Posterior cingulate gyrus (tissue), 11 donors: ENCODE measurements at regions not wholly inside any gene's neighbourhood (a gene's known extent, or its start where the extent isn't known, plus 50 kb on each side); places are given as distances from the start of the nearest gene placed in this dataset.

Source experiments
- DNase-seq, 10 donors: peaks; one replicate each; pipeline versions ENCODE4 v3.0.0 to v3.0.0-alpha.2; 2020 to 2021; ENCODE audit warnings: mixed read lengths in 3 of 10
- intact Hi-C: fragments of 100-400 bp; cut with DNase I; formaldehyde crosslinking; loops from one replicate; pipeline ENCODE4 v1.15.1; 2023

DNA sequence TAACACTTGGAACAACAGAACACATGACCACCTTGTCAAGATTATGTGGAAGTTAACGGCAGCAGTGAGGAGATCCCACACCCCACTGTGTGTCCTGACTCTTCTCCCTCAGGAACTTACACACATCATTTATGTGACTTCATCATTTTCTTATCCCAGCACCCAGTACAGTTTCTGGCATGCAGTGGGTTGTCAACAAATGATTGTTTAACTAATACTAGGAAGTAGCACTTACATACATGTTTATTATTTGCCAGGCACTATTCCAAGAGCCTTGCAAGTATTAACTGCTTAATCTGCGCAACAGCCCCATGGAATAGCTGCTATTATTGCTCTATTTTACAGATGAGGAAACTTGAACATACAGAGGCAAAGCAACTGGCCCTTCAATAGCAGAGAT is 391.5 kb downstream of the TXNL1 start:
- intact Hi-C loops = no loop called here
- DNase-seq = no peak

DNA sequence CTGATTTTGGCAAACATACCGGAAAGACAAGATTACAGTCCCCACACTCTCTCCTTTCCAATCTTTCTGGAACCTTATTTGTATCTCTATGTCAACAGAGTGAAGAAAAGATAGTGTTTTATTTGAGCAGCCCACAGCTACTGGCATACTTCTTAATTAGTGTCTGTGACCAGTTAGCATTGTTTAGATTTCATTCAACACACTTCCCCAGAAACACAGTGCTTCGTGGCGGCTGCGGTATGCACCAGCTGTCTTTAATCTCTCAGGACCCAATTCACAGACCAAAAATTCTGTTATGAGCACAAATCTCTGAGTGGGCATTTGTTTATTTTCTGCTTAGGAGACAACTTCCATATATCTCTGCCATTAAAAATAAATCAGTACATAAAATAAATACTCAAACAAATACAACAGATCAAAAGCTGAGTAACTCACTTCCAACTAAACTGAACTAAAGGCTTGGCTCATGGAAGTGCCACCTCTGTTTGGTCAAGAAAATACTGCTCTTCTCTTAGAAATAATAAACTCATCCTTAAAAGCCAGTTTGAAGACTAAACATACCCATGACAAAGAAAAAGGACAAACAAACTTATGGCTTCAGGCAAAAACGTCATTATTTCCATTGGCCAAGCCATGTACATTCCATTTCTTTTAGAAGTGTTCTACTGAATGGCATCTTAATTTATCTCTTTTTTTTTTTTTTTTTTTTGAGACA is 392.4 kb downstream of the TXNL1 start:
- no peak for DNase-seq
- intact Hi-C loops = no loop called here

DNA sequence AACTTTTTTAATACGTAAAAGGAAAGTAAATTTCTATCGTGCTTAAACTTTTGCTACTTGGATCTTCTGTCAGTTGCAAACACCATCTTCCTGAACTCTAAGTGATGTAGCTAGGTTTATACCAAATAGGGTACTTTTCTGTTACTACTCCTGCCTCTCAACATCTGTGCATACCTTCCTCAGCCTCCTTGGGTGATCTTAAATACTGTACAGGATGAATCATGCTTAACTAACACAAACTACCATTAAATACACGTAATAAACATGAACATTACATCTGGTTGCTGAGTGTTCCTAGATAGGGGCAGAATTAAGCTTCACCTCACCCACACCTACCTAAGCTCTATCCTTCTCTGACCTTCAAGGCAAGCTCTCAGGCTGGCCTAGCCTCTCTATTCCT is 398.0 kb downstream of the TXNL1 start:
- intact Hi-C loops = no loop called here
- DNase-seq = no peak

DNA sequence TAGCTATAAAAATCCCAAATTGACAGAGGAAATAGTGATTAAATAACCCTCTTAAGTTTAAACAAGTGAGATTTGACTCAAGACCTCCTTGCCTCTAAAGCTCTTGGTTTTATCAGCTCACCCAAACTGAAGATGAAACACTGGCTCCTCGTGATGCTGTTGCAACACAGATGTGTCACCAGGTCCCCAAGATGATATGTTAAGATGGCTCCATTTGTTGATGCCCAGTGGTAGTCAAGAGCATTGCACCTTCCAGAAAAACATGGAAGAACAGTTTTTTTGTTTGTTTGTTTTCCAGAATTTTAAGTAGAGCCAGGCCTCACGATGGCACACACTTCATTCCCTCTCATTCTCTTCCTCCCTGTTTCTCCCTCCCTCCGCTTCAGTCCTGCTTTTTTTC is 399.8 kb downstream of the TXNL1 start:
- intact Hi-C loops = no loop called here
- DNase-seq = no peak

DNA sequence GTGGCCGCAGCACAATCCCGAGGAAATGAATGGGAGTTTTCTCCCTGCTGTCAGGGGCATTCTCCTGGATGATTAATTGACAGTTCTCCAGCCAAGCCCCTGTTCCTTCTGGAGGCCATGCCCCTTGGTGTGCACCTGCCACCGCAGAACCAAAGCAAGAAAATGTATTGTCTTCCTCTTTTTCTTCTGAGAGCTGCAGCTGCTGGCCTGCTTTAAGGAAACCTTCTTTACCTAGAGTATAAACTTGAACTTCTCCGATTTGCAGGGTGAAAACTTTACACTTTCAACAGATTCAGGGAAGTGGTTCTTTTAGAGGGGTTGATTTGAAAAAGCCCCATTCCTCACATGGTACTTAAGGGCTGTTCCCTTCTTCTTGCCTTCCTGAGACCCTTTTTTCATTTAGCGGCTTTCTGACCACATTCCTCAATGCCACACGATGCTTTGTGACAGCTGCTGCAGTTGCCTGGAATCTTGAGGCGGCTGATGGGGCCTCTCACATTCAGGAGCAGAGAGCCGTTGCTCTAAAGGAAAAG is 402.8 kb downstream of the TXNL1 start:
- no peak for DNase-seq
- intact Hi-C loops = no loop called here

DNA sequence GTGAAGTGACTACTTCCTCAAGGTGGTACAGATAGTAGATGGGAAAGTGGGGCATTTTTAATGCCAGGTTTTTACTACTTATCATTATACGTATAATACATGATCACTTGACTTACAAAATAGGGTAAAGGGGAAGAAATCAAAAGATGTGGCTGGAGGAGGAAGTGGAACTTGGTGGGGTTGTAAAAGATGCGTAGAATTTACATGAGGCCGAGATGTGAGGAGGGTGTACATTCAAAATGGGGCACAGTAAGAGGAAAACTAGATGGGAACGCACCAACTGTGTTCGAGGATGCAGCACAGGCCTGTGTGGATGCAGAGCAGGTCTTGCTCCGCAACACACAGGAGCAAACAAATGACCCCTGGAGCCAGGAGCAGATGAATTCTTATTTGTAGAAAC is 403.3 kb downstream of the TXNL1 start:
- DNase-seq = no peak
- intact Hi-C loops = no loop called here

DNA sequence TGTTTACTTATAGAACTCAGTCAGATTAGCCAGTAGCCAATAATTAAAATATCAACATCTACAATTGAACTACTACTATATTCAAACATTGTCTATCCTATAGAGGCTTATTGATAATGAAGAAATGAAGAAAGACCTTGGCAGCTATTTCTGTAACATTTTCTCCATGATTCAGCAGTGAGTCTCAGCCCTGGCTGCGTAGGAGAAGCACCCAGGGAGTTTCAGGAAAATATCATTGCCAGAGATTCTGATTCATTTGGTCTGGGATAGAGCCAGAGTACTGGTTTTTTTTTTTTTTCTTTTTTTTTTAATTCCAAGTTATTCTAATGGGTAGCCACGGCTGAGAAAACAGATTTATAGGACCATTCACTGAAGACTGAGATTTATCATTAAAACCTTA is 404.8 kb downstream of the TXNL1 start:
- DNase-seq = peak in 1 of 10 donors; percentile 17
- intact Hi-C loops = no loop called here

DNA sequence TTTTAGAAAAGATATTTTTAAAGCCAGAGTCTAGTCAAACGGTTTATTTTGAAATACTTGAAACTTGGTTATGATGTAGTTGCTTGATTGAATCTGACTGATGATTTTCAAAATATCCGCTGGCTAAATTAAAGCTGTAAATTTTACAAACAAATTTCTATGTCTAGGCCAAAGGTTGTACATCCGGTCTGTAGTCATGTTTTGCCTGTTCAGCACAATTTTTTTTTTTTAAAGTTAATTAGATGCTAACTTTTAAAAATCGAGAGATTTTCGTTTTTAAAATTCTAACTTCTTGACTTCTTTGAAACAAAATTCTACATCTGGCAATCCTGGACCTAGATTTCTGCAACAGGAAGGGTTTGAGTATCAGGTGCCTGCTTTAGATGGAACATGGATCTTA is 412.4 kb downstream of the TXNL1 start:
- DNase-seq = no peak
- intact Hi-C loops = no loop called here

DNA sequence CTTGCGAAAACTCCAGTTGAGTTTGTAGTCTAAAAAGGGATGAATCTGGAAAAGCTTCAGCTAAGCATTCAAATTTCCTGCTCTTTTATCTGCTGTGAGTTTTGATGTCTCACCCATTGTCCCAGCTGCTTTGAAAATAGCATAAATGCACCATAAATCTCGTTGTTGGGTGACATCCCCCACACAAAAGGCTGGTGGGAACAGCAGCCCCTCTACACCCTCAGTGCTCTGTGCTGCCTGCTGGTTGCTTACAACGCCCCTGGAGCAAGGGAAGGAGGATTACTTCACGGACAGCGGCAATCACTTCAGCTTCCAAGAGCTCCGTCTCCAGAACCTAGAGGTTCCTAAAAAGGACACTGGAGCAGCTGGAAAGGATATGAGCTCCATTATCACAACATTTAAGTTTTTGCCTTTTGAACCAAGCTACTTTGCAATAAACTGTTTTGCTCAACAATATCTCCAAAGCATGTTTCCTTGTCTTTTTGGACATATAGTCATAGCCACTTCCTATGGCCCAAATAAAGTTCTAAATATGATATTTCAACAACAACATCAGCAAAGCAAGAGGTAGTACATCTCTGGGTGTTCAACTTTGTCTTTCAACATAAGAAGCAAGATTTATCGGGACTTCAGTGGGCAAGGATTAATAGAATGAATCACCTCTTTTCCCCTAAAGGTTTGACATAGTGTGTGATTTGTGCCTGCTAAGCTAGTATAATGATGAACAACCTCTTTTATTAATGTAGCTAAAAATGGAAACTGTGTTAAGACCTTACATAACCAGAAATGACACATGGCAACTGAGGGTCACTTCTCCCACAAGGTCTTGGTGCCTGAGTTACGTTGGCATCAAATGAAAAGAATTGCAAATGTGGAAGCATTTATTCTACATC is 413.5 kb downstream of the TXNL1 start:
- DNase-seq = no peak
- intact Hi-C loops = no loop called here

DNA sequence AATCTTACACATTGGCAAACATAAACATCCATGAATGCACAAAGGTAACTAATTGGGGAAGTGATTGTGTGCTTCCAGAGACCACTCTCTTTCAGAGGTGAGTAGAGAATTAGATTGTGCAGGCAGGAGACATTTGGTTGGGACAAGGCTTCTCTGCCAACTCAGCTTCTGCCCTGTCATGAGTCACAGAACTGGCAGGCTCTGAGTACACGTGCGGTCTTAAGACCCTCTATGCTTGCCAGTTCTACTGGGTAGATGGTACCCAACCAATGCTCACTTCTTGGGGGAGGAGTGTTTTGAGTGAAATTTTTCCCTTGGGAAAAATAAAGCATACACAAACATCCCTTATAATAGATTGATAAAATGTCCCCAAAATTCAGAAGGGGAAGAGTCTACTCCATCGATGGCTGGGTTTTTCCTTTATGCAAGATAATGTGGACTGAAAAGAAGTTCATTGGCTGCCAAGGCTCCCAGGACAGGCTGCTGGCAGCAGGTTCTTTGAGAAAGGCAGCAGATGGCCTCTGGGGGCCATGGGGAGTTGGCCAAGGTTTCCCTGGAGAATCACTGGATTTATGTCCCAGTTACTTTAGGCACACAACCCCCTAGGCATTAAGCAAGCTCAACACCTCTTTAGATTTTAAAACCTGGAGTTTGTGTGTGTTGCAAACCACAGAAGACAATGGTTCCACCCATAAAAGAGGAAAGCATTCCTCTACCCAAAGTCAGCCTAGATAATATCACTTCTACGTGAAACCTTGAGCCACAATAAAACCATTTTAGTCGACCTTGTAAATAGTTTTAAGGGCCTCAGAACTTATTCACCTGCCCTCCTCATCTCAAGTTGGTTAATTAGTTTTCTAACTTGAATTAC is 417.0 kb downstream of the TXNL1 start:
- intact Hi-C loops = no loop called here
- DNase-seq = peak in 2 of 10 donors; percentile 23 to 71

DNA sequence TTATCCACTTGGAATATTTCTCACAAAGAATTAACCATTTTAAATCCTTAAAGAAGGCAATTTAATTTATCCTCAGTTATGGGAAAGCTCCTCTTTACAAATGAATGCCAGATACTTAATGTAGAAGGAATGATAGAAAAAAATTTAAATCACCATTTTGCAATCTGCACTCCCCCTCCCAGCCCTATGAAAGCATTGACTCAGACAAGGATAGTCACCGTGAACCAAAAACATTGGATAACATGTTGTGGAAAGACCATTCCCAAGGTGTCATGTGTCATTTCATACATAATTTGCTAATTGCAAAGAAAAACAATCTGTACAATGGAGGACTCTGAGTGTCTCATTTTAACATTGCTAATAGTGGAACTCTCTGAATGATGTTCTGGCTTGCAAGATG is 421.0 kb downstream of the TXNL1 start:
- intact Hi-C loops = no loop called here
- no peak for DNase-seq

DNA sequence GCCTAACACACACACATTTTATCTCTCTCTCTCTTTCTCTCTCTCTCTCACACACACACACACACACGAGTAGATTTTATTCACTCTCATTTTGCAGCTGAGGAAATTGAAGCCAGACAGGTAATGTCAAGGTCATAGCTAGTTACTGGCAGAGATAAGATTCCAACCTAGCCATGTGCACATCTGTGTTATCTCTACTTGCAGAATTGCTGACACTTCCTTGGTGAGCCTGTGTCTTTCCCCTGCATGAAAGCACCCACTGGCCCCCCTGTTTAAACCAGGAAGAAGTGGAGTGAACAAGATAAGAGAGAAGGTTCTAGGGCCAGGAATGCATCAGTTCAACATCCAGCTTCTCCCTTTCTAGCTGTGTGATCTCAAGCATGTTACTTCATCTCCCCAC is 423.7 kb downstream of the TXNL1 start:
- intact Hi-C loops = no loop called here
- DNase-seq = no peak

DNA sequence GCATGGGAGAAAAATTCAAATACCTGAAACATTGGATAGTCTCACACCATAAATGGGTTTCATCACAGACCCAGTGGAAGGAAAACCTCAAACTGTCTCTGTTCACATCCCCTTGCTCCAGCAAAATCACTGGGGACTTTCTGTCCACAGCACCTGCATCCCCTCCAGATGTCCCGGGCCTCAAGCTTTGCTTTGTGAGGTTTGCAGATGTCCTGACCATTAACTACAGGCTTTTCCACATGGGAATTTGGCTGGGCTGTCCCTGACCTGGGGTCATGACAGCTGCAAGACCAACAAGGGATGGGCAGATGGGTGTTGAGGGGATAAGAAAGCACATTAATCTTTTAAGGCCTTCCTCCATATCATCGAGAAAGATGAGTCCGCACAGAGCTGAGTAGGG is 427.9 kb downstream of the TXNL1 start:
- intact Hi-C loops = no loop called here
- DNase-seq = no peak

DNA sequence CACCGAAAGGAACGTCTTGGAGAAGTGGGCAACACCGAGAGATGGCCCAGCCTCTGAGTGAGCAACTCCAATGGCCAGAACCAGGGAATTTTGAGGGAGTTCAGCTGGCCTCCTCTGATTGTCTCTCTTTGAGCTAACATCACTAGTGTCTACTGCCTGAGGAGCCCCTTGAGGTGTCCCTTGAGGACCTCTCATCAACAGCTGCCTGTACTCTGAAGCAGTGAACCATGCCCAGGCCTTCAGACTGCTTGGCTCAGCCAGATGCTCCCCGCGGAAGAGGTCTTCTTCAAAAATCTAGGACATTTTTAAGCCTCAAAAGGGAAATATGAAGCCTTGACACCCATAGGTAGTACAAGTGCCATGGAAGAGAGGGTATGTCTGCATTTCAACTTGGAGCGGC is 430.4 kb downstream of the TXNL1 start:
- intact Hi-C loops = no loop called here
- DNase-seq = no peak

DNA sequence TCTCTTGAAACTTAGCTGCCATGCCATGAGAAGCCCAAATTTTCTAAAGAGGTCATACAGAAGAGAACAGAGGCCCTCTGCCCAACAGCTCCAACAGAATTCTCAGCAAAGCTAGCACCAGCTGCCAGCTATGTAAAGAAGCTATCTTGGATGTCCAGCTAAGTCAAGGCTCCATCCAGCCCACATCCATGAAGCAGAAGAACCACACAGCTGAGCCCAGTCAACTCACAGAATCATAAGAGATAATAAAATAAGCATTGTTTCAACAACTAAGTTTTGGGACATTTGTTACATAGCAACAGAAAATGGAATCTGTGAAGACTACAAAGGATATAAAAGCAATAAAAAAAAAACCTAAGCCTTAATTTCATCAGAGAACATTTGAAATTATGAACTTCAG is 434.3 kb downstream of the TXNL1 start:
- intact Hi-C loops = no loop called here
- DNase-seq = no peak

DNA sequence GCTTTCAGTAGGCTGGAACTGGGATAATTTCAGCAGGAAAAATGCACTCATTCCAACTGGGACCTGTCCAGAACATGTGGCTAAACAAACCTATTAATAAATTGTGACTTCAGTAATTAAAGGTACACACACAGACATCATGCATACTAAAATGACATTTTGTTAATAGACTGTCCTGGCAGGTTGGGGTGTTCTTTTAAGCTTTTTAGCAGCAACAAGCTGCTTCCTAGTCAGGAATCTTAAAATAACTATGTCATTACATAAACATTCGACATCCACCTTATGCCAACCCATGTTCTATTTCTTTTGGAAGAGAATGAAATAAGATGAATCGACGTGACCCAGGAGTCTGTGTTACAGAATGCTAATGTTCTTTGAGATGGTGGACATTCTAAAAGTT is 435.7 kb downstream of the TXNL1 start:
- intact Hi-C loops = no loop called here

DNA sequence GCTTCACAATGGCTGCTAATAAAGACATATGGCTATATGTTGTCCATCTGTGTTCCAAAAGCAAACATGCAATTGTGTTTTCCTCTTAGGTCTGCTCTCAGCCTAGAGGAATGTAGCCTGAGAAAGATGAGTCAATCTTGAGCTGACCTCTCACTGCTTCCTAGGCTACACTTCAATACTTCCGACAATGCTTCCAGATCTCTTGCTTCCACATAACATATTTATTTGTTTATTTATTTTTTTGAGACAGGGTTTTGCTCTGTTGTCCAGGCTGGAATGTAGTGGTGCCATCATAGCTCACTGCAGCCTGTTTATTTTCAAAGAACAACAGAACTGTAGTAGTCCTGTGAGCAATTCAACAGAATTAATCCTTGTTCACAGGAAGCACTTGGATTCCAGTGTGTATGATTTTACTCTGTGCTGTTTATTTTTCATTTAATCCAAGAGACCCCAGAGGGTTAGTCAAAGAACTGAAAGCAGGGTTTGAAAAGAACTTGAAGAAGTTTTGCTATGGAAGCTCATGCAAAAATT is 437.9 kb downstream of the TXNL1 start:
- DNase-seq = no peak
- intact Hi-C loops = no loop called here

More for the DNA sequence above, 435.7 kb downstream of the TXNL1 start:
- no peak for DNase-seq

DNA sequence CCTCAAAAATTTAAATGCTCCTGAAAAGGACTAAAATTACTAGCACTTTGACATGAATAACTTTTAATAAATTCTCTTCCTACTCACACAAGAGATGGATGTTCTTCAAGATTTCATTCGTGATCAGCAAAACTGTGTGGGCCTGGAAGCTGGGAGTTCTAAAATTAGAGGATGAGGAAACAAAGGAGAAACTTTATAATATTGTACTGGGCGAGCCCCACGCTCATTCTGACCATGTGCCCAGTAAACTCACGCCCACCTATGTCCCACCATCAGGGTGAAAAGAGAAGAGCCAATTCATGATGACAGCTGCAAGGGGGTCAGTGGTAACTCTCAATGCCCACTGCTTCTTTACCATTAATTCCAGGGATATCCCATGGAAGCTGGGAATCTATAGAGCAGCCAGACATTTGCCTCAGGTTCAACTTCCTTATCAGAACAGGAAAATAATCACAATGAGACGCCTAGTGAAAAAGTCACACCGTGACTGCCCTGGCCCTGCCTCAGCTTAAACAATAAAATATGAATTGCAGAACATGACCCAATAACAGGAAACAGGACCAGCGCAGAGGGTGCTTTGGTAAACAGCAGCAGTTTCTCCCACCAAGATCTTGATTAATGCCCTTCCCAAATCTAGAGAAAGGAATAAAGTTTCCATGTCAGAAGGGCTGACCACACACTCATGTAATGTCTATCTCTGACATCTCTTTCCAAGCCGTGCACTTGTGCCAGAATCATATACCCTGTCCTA is 438.6 kb downstream of the TXNL1 start:
- DNase-seq = no peak
- intact Hi-C loops = no loop called here

DNA sequence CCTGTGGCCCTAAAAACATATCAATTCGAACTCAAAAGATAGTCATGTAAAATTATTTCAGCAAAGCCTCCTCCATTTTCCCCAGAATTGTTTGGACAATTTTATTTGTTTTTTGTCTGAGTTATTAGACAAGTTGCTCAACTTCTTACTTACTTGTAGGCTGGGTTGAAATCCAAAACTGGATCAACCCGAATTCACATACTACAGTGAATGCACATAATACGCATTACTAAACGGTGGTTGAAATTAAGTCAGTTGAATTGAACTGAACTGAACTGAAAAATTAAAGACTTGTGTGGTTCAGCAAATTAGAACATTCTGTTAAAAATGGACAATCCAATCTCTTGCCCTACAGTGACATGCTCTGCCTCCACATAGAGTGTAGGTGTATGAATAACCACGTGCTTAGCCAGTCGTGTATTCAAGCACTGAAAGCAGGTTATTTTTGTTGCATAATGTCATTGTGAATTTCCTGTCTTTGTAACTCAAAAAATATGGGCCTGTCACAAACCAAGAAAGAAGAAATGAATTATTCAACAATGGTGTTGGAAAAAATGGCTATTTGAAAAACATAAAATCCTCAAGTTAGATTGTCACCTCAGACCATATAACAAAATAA is 441.0 kb downstream of the TXNL1 start:
- intact Hi-C loops = no loop called here
- no peak for DNase-seq
